ENCODE measurements at regions not wholly inside any gene's neighbourhood (a gene's known extent, or its start where the extent isn't known, plus 50 kb on each side); places are given as distances from the start of the nearest gene placed in this dataset.
"Not testable (repeated sequence)": the region's sequence is repeated elsewhere in the genome, so short reads cannot be mapped to it uniquely, and the experiment has no call there.

GRCh38 chr1:206398261-206398660, 72.0 kb upstream of the IKBKE start:
- H3K9me2 ChIP-seq (ENCODE audit: insufficient read depth); H3F3A ChIP-seq (ENCODE audit: insufficient read depth, low read depth); H3K27me3 ChIP-seq (ENCODE audit: insufficient read depth, low read depth); H4K20me1 ChIP-seq (ENCODE audit: insufficient read depth); H3K27ac ChIP-seq; DNase-seq; H3K79me2 ChIP-seq (ENCODE audit: low read depth); intact Hi-C loops (cut with micrococcal nuclease; ENCODE audit: unreplicated experiment); H3K9me3 ChIP-seq (ENCODE audit: insufficient read depth, low read depth); POLR2A ChIA-PET (ENCODE audit: unreplicated experiment); H3K4me2 ChIP-seq; H3K36me3 ChIP-seq (ENCODE audit: low read depth); H3K4me3 ChIP-seq; H2AFZ ChIP-seq; CTCF ChIA-PET; BruUV-seq (replicated peaks); H3K4me1 ChIP-seq (replicated peaks; ENCODE audit: insufficient read depth): not testable (repeated sequence)

- H4K20me1 ChIP-seq (ENCODE audit: insufficient read depth); CTCF ChIA-PET; BruUV-seq (replicated peaks); DNase-seq; H3K4me1 ChIP-seq (replicated peaks; ENCODE audit: insufficient read depth); H3K27ac ChIP-seq; intact Hi-C loops (cut with micrococcal nuclease; ENCODE audit: unreplicated experiment); POLR2A ChIA-PET (ENCODE audit: unreplicated experiment); H3K36me3 ChIP-seq (ENCODE audit: low read depth); H3K4me3 ChIP-seq; H3K9me2 ChIP-seq (ENCODE audit: insufficient read depth); H3K9me3 ChIP-seq (ENCODE audit: insufficient read depth, low read depth); H3K27me3 ChIP-seq (ENCODE audit: insufficient read depth, low read depth); H3K4me2 ChIP-seq; H3F3A ChIP-seq (ENCODE audit: insufficient read depth, low read depth); H2AFZ ChIP-seq; H3K79me2 ChIP-seq (ENCODE audit: low read depth): not testable (repeated sequence)
Observed at GRCh38 chr1:206403612-206404307, 66.5 kb upstream of the IKBKE start.

GRCh38 chr1:206404309-206405027, 65.8 kb upstream of the IKBKE start:
- H3K27ac ChIP-seq; H4K20me1 ChIP-seq (ENCODE audit: insufficient read depth); H3K36me3 ChIP-seq (ENCODE audit: low read depth); POLR2A ChIA-PET (ENCODE audit: unreplicated experiment); H3K27me3 ChIP-seq (ENCODE audit: insufficient read depth, low read depth); BruUV-seq (replicated peaks); H3K9me2 ChIP-seq (ENCODE audit: insufficient read depth); H3K4me1 ChIP-seq (replicated peaks; ENCODE audit: insufficient read depth); H3K9me3 ChIP-seq (ENCODE audit: insufficient read depth, low read depth); H3F3A ChIP-seq (ENCODE audit: insufficient read depth, low read depth); intact Hi-C loops (cut with micrococcal nuclease; ENCODE audit: unreplicated experiment); CTCF ChIA-PET; DNase-seq; H3K4me2 ChIP-seq; H2AFZ ChIP-seq; H3K4me3 ChIP-seq; H3K79me2 ChIP-seq (ENCODE audit: low read depth): not testable (repeated sequence)

GRCh38 chr1:206405282-206405681, 65.0 kb upstream of the IKBKE start:
- H3K27me3 ChIP-seq (ENCODE audit: insufficient read depth, low read depth); POLR2A ChIA-PET (ENCODE audit: unreplicated experiment); H3K36me3 ChIP-seq (ENCODE audit: low read depth); DNase-seq; H3K9me2 ChIP-seq (ENCODE audit: insufficient read depth); H3K4me2 ChIP-seq; H3K4me1 ChIP-seq (replicated peaks; ENCODE audit: insufficient read depth); CTCF ChIA-PET; H3K9me3 ChIP-seq (ENCODE audit: insufficient read depth, low read depth); H3K4me3 ChIP-seq; H3F3A ChIP-seq (ENCODE audit: insufficient read depth, low read depth); H2AFZ ChIP-seq; intact Hi-C loops (cut with micrococcal nuclease; ENCODE audit: unreplicated experiment); H3K79me2 ChIP-seq (ENCODE audit: low read depth); H3K27ac ChIP-seq; H4K20me1 ChIP-seq (ENCODE audit: insufficient read depth): not testable (repeated sequence)
- TSS peak; percentile 39 for BruUV-seq (replicated peaks)

- H3K27ac ChIP-seq; intact Hi-C loops (cut with micrococcal nuclease; ENCODE audit: unreplicated experiment); H3F3A ChIP-seq (ENCODE audit: insufficient read depth, low read depth); H3K4me1 ChIP-seq (replicated peaks; ENCODE audit: insufficient read depth); H3K79me2 ChIP-seq (ENCODE audit: low read depth); POLR2A ChIA-PET (ENCODE audit: unreplicated experiment); H4K20me1 ChIP-seq (ENCODE audit: insufficient read depth); H3K27me3 ChIP-seq (ENCODE audit: insufficient read depth, low read depth); H2AFZ ChIP-seq; H3K9me2 ChIP-seq (ENCODE audit: insufficient read depth); H3K4me2 ChIP-seq; H3K4me3 ChIP-seq; H3K9me3 ChIP-seq (ENCODE audit: insufficient read depth, low read depth); CTCF ChIA-PET; BruUV-seq (replicated peaks); DNase-seq: not testable (repeated sequence)
- H3K36me3 ChIP-seq (ENCODE audit: low read depth): peaks cover 14% of the 10 kb centered on the region; the same call in 1 of the 2 replicates
Observed at GRCh38 chr1:206408371-206409288, 61.6 kb upstream of the IKBKE start.

All from PC-9 (cell line).